ENCODE measurements at regions not wholly inside any gene's neighbourhood (a gene's known extent, or its start where the extent isn't known, plus 50 kb on each side); places are given as distances from the start of the nearest gene placed in this dataset.
"Not testable (repeated sequence)": the region's sequence is repeated elsewhere in the genome, so short reads cannot be mapped to it uniquely, and the experiment has no call there.

- DNase-seq (ENCODE audit: low spot score), result no peak
Observed at GRCh38 chr6:135651964-135652755, 154.6 kb upstream of the AHI1 start.

- DNase-seq (ENCODE audit: low spot score), result no peak
Observed at GRCh38 chr6:135655055-135655454, 157.5 kb upstream of the AHI1 start.

- DNase-seq (ENCODE audit: low spot score), result no peak
Observed at GRCh38 chr6:135657207-135657606, 159.7 kb upstream of the AHI1 start.

DNA sequence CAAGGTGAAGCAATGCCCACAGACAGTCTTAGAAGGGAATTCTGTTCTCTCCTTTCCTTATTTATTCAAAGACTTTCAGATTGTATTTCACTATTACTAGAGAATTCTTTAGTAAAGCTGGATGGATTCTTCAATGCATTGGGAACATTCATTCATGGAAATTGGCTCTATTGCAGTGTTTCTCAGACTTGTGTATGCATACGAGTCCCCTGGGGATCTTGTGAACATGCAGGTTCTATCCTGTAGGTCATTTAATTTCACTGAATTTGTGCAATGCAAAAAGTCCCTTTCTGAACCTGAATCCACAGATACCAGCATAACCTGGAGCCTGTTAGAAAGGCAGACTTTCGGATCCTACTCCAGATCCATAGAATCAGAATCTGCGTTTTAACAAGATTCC lies 160.9 kb upstream of the AHI1 start:
- DNase-seq (ENCODE audit: low spot score), result no peak

DNA sequence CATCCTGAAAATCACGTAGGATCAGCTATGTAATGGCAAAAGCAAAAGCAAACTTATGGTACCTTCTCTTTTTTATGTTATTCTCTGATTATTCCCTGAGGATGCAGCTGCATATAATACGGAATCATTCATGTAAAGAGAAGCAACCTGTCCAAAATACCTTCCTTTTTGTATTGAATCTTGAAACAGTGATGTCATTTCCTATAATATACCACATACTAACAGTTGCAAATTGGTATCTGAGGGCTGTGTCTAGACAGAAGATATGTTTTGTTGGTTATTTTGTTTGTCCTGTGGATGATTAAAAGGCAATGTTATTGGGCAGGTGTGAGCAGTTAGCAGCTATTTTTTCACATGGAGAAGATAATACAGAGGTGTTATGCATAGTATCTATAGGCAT lies 161.4 kb upstream of the AHI1 start:
- no peak for DNase-seq (ENCODE audit: low spot score)

DNA sequence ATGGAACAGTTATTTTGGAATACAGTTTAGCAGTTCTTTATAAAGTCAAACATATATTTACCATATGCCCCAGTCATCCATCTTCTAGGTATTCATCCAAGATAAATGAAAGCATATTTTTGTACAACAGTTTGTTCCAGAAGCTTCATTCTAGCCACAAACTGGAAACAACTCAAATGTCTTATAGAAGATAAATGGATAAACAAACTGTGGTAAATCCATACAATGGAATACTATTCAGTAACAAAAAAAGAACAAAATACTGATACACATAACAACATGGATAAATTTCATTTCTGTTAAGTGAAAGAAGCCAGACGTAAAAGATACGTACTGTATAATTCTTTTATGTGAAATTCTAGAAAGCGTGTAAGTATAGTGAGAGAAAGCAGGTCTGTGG lies 167.0 kb upstream of the AHI1 start:
- no peak for DNase-seq (ENCODE audit: low spot score)

DNA sequence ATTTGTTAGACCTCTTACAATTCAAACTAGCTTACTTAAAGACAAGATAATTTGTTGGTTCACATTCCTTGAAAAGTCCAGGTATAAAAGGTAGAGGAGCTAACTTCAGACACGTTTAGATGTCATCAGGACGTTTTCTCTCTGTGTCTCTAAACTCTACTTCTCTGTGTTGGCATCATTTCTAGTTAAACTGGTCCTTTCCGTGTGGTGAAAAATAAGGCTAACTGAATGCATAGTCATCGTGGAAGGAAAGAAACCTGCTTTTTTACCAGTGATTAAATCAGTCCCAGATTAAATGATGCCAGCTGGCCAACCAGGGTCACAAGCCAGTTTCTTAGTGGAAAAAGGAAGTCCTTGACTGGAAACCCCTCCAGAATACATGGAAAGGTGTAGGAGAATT lies 168.4 kb upstream of the AHI1 start:
- DNase-seq (ENCODE audit: low spot score), result no peak

DNA sequence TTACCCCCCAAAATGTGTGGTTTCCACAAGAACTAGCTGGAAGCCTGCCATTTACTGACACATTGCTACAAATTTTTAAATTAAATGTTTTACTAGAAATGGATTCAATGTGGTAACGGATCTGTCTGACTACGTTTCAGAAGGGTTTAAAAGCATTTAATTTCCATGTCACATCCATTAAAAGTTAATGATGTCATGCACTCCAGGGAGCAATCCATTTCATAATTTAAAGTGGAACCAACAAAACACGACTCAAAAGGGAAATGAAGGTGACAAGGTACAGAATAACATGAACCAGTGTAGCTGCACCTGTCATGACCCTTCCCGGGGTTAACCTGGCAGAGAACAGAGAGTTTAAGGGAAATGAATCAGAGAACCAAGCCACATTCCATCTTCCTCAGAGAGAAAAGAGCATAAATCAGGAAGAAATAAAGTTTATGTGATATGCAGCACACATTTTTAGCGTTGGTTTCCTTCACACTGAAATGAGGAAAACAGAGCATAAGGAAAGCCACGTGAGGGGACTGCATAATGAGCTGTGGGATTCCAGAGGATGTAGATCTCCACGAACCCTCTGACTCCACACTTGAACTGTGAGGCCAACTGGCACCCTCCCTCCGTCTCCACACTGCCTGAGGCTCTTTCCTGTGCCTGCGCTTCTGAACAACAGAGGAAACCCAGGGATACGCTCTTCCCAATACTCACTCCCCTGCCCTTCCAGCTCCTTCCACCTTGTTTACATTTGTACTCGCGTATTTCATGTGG lies 170.3 kb upstream of the AHI1 start:
- DNase-seq (ENCODE audit: low spot score), result no peak

- DNase-seq (ENCODE audit: low spot score), result no peak
Observed at GRCh38 chr6:135672256-135672655, 174.7 kb upstream of the AHI1 start.

GRCh38 chr6:135673501-135674309 lies 176.2 kb upstream of the AHI1 start:
- DNase-seq (ENCODE audit: low spot score), result peak; percentile 3

- no peak for DNase-seq (ENCODE audit: low spot score)
Observed at GRCh38 chr6:135675026-135675425, 176.5 kb upstream of the PDE7B start.

- DNase-seq (ENCODE audit: low spot score), result peak; percentile 51
Observed at GRCh38 chr6:135675862-135676261, 175.6 kb upstream of the PDE7B start.

- DNase-seq (ENCODE audit: low spot score), result no peak
Observed at GRCh38 chr6:135680964-135681913, 170.3 kb upstream of the PDE7B start.

GRCh38 chr6:135686784-135687301 lies 164.7 kb upstream of the PDE7B start:
- DNase-seq (ENCODE audit: low spot score), result no peak

DNA sequence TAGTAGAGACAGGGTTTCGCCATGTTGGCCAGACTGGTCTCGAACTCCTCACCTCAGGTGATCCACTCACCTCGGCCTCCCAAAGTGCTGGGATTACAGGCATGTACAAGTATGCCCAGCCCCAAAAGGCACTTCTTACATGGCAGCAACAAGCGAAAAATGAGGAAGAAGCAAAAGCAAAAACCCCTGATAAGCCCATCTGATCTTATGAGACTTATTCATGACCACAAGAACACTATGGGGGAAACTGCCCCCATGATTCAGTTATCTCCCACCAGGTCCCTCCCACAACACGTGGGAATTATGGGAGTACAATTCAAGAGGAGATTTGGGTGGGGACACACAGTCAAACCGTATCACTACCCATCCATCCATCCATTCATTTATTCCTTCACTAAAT lies 163.0 kb upstream of the PDE7B start:
- not testable (repeated sequence) for DNase-seq (ENCODE audit: low spot score)

GRCh38 chr6:135692426-135692825 lies 159.1 kb upstream of the PDE7B start:
- DNase-seq (ENCODE audit: low spot score), result no peak

DNA sequence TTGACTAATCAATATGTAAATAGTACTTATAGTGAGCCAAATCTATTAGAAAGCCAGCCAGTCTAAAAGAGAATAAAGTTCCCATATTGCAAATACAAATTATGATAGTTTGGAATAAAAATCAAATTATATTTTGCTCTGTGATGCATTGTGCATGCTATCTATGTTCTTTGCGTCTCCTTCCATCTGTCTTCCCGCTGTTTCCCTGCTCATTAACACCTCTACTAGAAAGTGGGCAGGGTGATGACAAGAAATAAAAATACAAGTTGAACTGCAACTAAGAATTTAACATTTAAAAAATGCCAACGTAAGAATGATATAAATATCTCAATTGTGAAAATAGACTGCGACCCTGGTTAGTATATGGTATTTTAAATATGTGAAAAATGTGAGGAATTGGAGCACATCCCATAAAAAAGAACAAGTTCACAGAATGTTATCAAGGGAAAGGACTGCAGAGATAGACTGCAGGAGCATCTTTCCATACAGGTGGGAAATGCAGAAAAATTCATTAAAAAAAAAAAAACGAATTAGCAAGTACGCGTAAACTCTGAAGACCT lies 157.6 kb upstream of the PDE7B start:
- DNase-seq (ENCODE audit: low spot score), result no peak

DNA sequence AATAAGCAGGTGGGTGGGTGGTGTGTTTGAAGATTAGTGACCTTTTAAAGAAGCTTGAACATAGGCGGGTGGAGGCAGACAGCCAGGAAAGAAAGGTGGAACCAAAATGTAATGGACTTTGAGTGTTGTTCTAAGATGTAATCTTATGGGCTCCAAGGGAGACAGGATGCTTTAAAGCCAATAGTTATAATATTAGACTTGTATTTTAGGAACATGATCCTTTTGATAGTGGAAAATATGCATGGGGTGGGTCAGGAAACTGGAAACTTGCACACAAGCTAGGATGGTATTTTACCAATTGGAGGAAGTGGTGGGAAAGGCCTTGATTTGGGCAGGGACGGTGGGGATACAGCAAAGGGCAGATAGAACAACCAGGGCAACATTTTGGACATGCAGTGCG lies 151.8 kb upstream of the PDE7B start:
- no peak for DNase-seq (ENCODE audit: low spot score)

- no peak for DNase-seq (ENCODE audit: low spot score)
Observed at GRCh38 chr6:135701426-135701825, 150.1 kb upstream of the PDE7B start.

DNA sequence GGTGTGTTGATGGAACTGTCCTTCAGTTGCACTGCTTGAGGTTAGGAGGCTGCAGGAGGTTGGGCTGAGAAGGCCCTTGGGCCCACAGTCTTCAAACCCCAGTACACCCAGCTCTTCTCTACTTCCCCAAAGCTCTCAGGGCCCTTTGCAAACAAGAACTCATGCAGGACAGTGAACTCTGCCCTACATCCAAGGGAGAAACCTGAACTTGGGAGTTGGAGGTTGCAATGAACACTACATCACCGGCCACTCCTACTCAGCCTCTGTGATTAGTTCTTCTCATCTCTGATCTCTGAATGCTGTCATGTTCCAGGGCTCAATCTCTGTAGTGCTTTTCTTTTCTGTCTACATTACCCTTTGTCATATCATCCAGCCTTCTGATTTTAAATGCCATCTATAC lies 148.5 kb upstream of the PDE7B start:
- no peak for DNase-seq (ENCODE audit: low spot score)

DNA sequence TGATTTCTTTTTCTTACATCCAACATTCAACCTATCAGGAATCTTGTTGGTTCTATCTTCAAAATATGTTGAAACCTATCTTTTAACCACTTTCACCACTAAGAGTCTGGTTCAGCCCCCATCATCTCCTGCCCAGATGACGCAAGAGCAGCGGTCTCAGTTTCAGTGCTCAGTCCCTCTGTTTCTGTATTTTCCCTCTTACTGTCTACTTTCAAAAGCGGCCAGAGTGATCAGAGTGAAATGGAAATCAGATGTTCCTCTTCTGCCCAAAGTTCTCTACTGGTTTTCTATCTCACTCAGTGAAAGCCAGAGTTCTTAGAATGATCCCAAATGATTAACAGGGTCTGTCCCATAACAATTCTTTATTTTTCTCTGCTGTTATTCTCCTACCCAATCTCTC lies 147.9 kb upstream of the PDE7B start:
- peak; percentile 55 for DNase-seq (ENCODE audit: low spot score)
